IMR-90 (cell line): ENCODE measurements at regions not wholly inside any gene's neighbourhood (a gene's known extent, or its start where the extent isn't known, plus 50 kb on each side); places are given as distances from the start of the nearest gene placed in this dataset.

Experiments used
- ATAC-seq: fragments of 200-7000 bp; cut with Tn5 transposase; 2 replicates; pipeline ENCODE4 v1.9.1; 2020; ENCODE audit warnings: low read depth, mild to moderate bottlenecking, moderate library complexity
- BruUV-seq: library from RNA; stranded (reverse); fragments of 400-500 nt; replicated peaks from 2 replicates; lab custom pipeline; 2021; lab: Mats Ljungman, UMichigan
- CTCF ChIA-PET: fragments of 300-600 bp; formaldehyde crosslinking; extraction: SDS; loops from one replicate; lab custom pipeline; 2021; ENCODE audit warnings: antibody characterized with exemption; lab: Yijun Ruan, JAX
- POLR2A ChIA-PET: fragments of 300-600 bp; sonication (Branson Sonifier 250); formaldehyde crosslinking; loops from one replicate; lab custom pipeline; 2022; ENCODE audit warnings: antibody characterized with exemption; ENCODE audit not compliant: unreplicated experiment; lab: Charles Lee
- DNase-seq: peaks from one replicate; pipeline ENCODE4 v3.0.0; 2013
- H2AFZ ChIP-seq: replicated peaks from 2 replicates; pipeline ENCODE3; 2013; ENCODE audit warnings: low read length, mild to moderate bottlenecking; ENCODE audit not compliant: poor library complexity
- H2AK5ac ChIP-seq: 2 replicates; pipeline ENCODE4 v1.6.1; 2013; ENCODE audit warnings: low read depth, low read length, inconsistent platforms
- H2AK9ac ChIP-seq: replicated peaks from 2 replicates; pipeline ENCODE3; 2013; ENCODE audit warnings: mild to moderate bottlenecking, low read depth, low read length, moderate library complexity; ENCODE audit not compliant: poor library complexity
- H2BK120ac ChIP-seq: 2 replicates; pipeline ENCODE4 v1.6.1; 2013; ENCODE audit warnings: low read depth, low read length, inconsistent platforms
- H2BK15ac ChIP-seq: 3 replicates; pipeline ENCODE4 v1.6.1; 2013; ENCODE audit warnings: low read depth, low read length, inconsistent platforms
- H2BK20ac ChIP-seq: 2 replicates; pipeline ENCODE4 v1.6.1; 2013; ENCODE audit warnings: low read depth, mild to moderate bottlenecking, inconsistent platforms, low read length, moderate library complexity
- H2BK5ac ChIP-seq: 2 replicates; pipeline ENCODE4 v1.6.1; 2013; ENCODE audit warnings: mild to moderate bottlenecking, low read depth, low read length, inconsistent platforms; ENCODE audit not compliant: poor library complexity, severe bottlenecking
- H3K14ac ChIP-seq: replicated peaks from 2 replicates; pipeline ENCODE4 v1.6.1; 2013; ENCODE audit warnings: low read depth, low read length, inconsistent platforms
- H3K18ac ChIP-seq: 2 replicates; pipeline ENCODE4 v1.6.1; 2013; ENCODE audit warnings: low read depth, low read length, control low read depth
- H3K23ac ChIP-seq: 2 replicates; pipeline ENCODE4 v1.6.1; 2013; ENCODE audit warnings: low read depth, low read length, inconsistent platforms
- H3K27ac ChIP-seq: 2 replicates; pipeline ENCODE4 v1.5.1; 2013; ENCODE audit warnings: mild to moderate bottlenecking, control low read depth, low read length; ENCODE audit not compliant: insufficient read depth
- H3K27me3 ChIP-seq: 2 replicates; pipeline ENCODE4 v1.6.1; 2013; ENCODE audit warnings: low read length; ENCODE audit not compliant: control insufficient read depth, insufficient read depth
- H3K36me3 ChIP-seq: 2 replicates; pipeline ENCODE4 v1.6.1; 2013; ENCODE audit warnings: low read length, mixed read lengths; ENCODE audit not compliant: control insufficient read depth, insufficient read depth
- H3K4ac ChIP-seq: 2 replicates; pipeline ENCODE4 v1.6.1; 2013; ENCODE audit warnings: low read depth, low read length, inconsistent platforms
- H3K4me1 ChIP-seq: 2 replicates; pipeline ENCODE4 v1.6.1; 2013; ENCODE audit warnings: low read length, mixed read lengths; ENCODE audit not compliant: control insufficient read depth, insufficient read depth
- H3K4me2 ChIP-seq: 2 replicates; pipeline ENCODE4 v1.6.1; 2013; ENCODE audit warnings: low read depth, mild to moderate bottlenecking, control low read depth, low read length, moderate library complexity
- H3K4me3 ChIP-seq: 2 replicates; pipeline ENCODE4 v1.5.1; 2013; ENCODE audit warnings: low read depth, mild to moderate bottlenecking, control low read depth, low read length, moderate library complexity; ENCODE audit not compliant: insufficient read depth
- H3K56ac ChIP-seq: 2 replicates; pipeline ENCODE4 v1.6.1; 2013; ENCODE audit warnings: low read length, inconsistent platforms; ENCODE audit not compliant: insufficient read depth; ENCODE audit errors: extremely low read depth
- H3K79me1 ChIP-seq, 2 experiments: 2 replicates each; pipeline ENCODE4 v1.6.1; 2013; ENCODE audit warnings: low read length in 2 of 2, inconsistent platforms in 1 of 2, low read depth in 1 of 2
- H3K9ac ChIP-seq: 2 replicates; pipeline ENCODE4 v1.6.1; 2013; ENCODE audit warnings: low read depth, low read length, control low read depth
- H3K9me1 ChIP-seq: 2 replicates; pipeline ENCODE4 v1.6.1; 2013; ENCODE audit warnings: low read length, inconsistent platforms; ENCODE audit not compliant: insufficient read depth
- H3K9me3 ChIP-seq: 2 replicates; pipeline ENCODE4 v1.6.1; 2013; ENCODE audit warnings: low read length; ENCODE audit not compliant: control insufficient read depth, insufficient read depth
- H4K20me1 ChIP-seq: 2 replicates; pipeline ENCODE4 v1.6.1; 2013; ENCODE audit warnings: low read length, inconsistent platforms; ENCODE audit not compliant: insufficient read depth
- H4K5ac ChIP-seq: 2 replicates; pipeline ENCODE4 v1.6.1; 2013; ENCODE audit warnings: mild to moderate bottlenecking, low read depth, low read length, control low read depth
- H4K8ac ChIP-seq, 2 experiments: 2 replicates each; pipeline ENCODE4 v1.6.1; 2013; ENCODE audit warnings: low read depth in 2 of 2, low read length in 2 of 2, control low read depth in 1 of 2, inconsistent platforms in 1 of 2
- H4K91ac ChIP-seq: 2 replicates; pipeline ENCODE4 v1.6.1; 2013; ENCODE audit warnings: low read depth, low read length, inconsistent platforms; ENCODE audit not compliant: insufficient read depth
- BHLHE40 ChIP-seq: fragments of 150-350 bp; IDR thresholded peaks from 2 replicates; pipeline ENCODE4 v1.6.1; 2016; ENCODE audit warnings: mild to moderate bottlenecking, low read depth, low read length
- CEBPB ChIP-seq: IDR thresholded peaks from 2 replicates; pipeline ENCODE4 v1.6.1; 2012; ENCODE audit warnings: low read depth, low read length, improper control_type of control experiment
- CHD1 ChIP-seq: IDR thresholded peaks from 2 replicates; pipeline ENCODE4 v1.6.1; 2012; ENCODE audit warnings: low read depth, low read length, improper control_type of control experiment
- CTCF ChIP-seq: conservative IDR thresholded peaks from 2 replicates; pipeline ENCODE4 v1.5.1; 2012; ENCODE audit warnings: mild to moderate bottlenecking, low read depth, low read length, improper control_type of control experiment
- ELK1 ChIP-seq: fragments of 150-350 bp; IDR thresholded peaks from 2 replicates; pipeline ENCODE4 v1.6.1; 2016; ENCODE audit warnings: low read depth, mild to moderate bottlenecking, low read length, moderate library complexity, borderline replicate concordance
- FOS ChIP-seq: fragments of 150-350 bp; IDR thresholded peaks from 2 replicates; pipeline ENCODE4 v1.6.1; 2016; ENCODE audit warnings: low read depth, low read length
- MAFK ChIP-seq: IDR thresholded peaks from 2 replicates; pipeline ENCODE4 v1.6.1; 2012; ENCODE audit warnings: low read depth, low read length, improper control_type of control experiment
- MAZ ChIP-seq: IDR thresholded peaks from 2 replicates; pipeline ENCODE4 v1.6.1; 2012; ENCODE audit warnings: low read depth, mild to moderate bottlenecking, low read length, improper control_type of control experiment, moderate library complexity, borderline replicate concordance
- MXI1 ChIP-seq: IDR thresholded peaks from 2 replicates; pipeline ENCODE4 v1.6.1; 2012; ENCODE audit warnings: low read depth, mild to moderate bottlenecking, low read length, moderate library complexity, borderline replicate concordance
- NFE2L2 ChIP-seq: fragments of 150-350 bp; IDR thresholded peaks from 2 replicates; pipeline ENCODE4 v1.6.1; 2016; ENCODE audit warnings: low read depth, mild to moderate bottlenecking, low read length
- POLR2A ChIP-seq: IDR thresholded peaks from 2 replicates; pipeline ENCODE4 v1.6.1; 2012; ENCODE audit warnings: mild to moderate bottlenecking, low read depth, low read length
- RAD21 ChIP-seq: IDR thresholded peaks from 2 replicates; pipeline ENCODE4 v1.6.1; 2012; ENCODE audit warnings: low read length, improper control_type of control experiment
- RCOR1 ChIP-seq: IDR thresholded peaks from 2 replicates; pipeline ENCODE4 v1.6.1; 2012; ENCODE audit warnings: mild to moderate bottlenecking, low read length, improper control_type of control experiment; ENCODE audit not compliant: insufficient replicate concordance
- RFX5 ChIP-seq: IDR thresholded peaks from 2 replicates; pipeline ENCODE4 v1.8.0; 2012; ENCODE audit warnings: low read depth, mild to moderate bottlenecking, low read length, moderate library complexity
- SMC3 ChIP-seq: fragments of 150-350 bp; IDR thresholded peaks from 2 replicates; pipeline ENCODE4 v1.6.1; 2016; ENCODE audit warnings: low read depth, mild to moderate bottlenecking, antibody characterized with exemption, low read length, moderate library complexity
- USF2 ChIP-seq: fragments of 150-350 bp; IDR thresholded peaks from 2 replicates; pipeline ENCODE4 v1.6.1; 2017; ENCODE audit warnings: mild to moderate bottlenecking, antibody characterized with exemption, low read length, low read depth
- WGBS, 2 experiments: methylation state at CpG; one replicate each; pipeline versions ENCODE4 v1.1.5 to v1.1.7; 2013; ENCODE audit warnings: missing lambda C conversion rate in 2 of 2; ENCODE audit not compliant: insufficient read length in 1 of 2; ENCODE audit errors: extremely low coverage in 2 of 2; 5-methylcytosine and 5-hydroxymethylcytosine counted together
- dilution Hi-C: fragments of 300-500 bp; cut with HindIII; formaldehyde crosslinking; loops from one replicate; pipeline ENCODE4 v1.14.3; 2018; ENCODE audit warnings: low sequenced_read_pairs; ENCODE audit not compliant: unreplicated experiment
- in situ Hi-C: fragments of 300-500 bp; cut with MboI; formaldehyde crosslinking; loops from 3 replicates; pipeline ENCODE4 v1.14.3; 2019; ENCODE audit warnings: low sequenced_read_pairs, inconsistent platforms, mixed read lengths
- intact Hi-C: fragments of 100-400 bp; cut with micrococcal nuclease; formaldehyde crosslinking; loops from 2 replicates; pipeline ENCODE4 v1.10.0; 2022

- no peak overlapping the region for H3K4me3 ChIP-seq
- POLR2A ChIA-PET, result no interaction called here
These were observed 167.6 kb downstream of the CXCL12 start for GRCh38 chr10:44217274-44217820.

More at GRCh38 chr10:44217274-44217820, 167.6 kb downstream of the CXCL12 start:
- TF ChIP-seq RAD21 (no peak), ELK1 (no peak), SMC3 (no peak), CTCF (no peak), NFE2L2 (no peak), USF2 (no peak), MAZ (no peak), CHD1 (no peak), CEBPB (no peak), RFX5 (no peak), MAFK (no peak), RCOR1 (no peak), FOS (no peak), MXI1 (no peak), BHLHE40 (no peak), POLR2A (no peak)
- CTCF ChIA-PET, result no interaction called here
- Histone ChIP-seq H3K9ac (no peak overlapping the region), H4K8ac (no peak overlapping the region), H2BK20ac (no peak overlapping the region), H3K4me1 (no peaks in the 10 kb centered on the region), H3K14ac (no peak overlapping the region), H4K5ac (no peak overlapping the region), H3K9me3 (peaks cover 3% of the 10 kb centered on the region), H2AK9ac (no peak overlapping the region), H3K79me1 (no peaks in the 10 kb centered on the region), H4K91ac (no peak overlapping the region), H3K9me1 (no peaks in the 10 kb centered on the region), H2BK120ac (no peak overlapping the region), H2AFZ (no peak overlapping the region), H3K4ac (no peak overlapping the region), H4K20me1 (no peaks in the 10 kb centered on the region), H3K18ac (no peak overlapping the region), H2AK5ac (no peak overlapping the region), H2BK15ac (no peak overlapping the region), H3K4me2 (no peak overlapping the region), H3K36me3 (no peaks in the 10 kb centered on the region), H2BK5ac (no peak overlapping the region), H3K23ac (no peak overlapping the region), H3K56ac (no peak overlapping the region), H3K27ac (no peak overlapping the region), H3K27me3 (peaks cover 8% of the 10 kb centered on the region)
- ATAC-seq, result no peak
- BruUV-seq, result no TSS peak
- no peak for DNase-seq
- 75% methylated on average over 1 of the region's 3 CpGs; no CpG with 5 or more reads in 1 of the 2 experiments for WGBS, 2 experiments
- dilution Hi-C loops (no loop called here), in situ Hi-C loops (no loop called here), intact Hi-C loops (no loop called here)
